ENCODE measurements at regions not wholly inside any gene's neighbourhood (a gene's known extent, or its start where the extent isn't known, plus 50 kb on each side); places are given as distances from the start of the nearest gene placed in this dataset.

DNA sequence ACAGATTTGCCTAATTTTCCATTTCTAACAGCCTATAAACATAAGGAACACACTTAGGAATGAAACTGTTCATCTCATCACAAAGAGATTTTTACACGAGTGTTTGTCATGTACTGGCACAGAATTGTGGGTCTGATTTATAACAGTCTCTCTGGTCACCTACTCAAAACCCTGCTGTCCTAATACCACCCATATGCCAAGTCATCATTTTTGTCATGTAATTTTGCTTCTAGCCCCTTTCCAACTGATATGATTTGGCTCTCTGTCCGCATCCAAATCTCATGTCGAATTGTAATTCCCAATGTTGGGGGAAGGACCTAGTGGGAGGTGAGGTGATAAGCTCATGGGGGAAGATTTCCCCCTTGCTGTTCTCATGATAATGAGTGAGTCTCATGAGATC is 284.1 kb upstream of the SLITRK2 start:
- no peak for DNase-seq
- TF ChIP-seq POLR2AphosphoS5 (IDR thresholded peaks at IDR 0.05): no peak
- TF ChIP-seq POLR2A (IDR thresholded peaks at IDR 0.05): no peak
- TF ChIP-seq CTCF (IDR thresholded peaks at IDR 0.05 in 8 of 11, conservative IDR thresholded peaks at IDR 0.05 in 3 of 11): no peak

GRCh38 chrX:145549496-145549895 is 268.1 kb upstream of the SLITRK2 start:
- TF ChIP-seq POLR2A (IDR thresholded peaks at IDR 0.05) (no peak), CTCF (IDR thresholded peaks at IDR 0.05 in 8 of 11, conservative IDR thresholded peaks at IDR 0.05 in 3 of 11) (no peak), POLR2AphosphoS5 (IDR thresholded peaks at IDR 0.05) (no peak)
- Histone ChIP-seq H3K4me1 (no peaks in the 10 kb centered on the region), H3K27ac (no peak overlapping the region), H3K4me3 (no peak overlapping the region), H3K9me3 (no peaks in the 10 kb centered on the region), H3K36me3 (no peaks in the 10 kb centered on the region), H3K27me3 (replicated peaks in 1 of 7) (no peaks in the 10 kb centered on the region)
- DNase-seq: no peak
- WGBS, 5 donors: 69 to 82% (median 76%) methylated on average over 3 of the region's 3 CpGs
- intact Hi-C loops (cut with DNase I; ENCODE audit: low total_unique reads): no loop called here

More for the DNA sequence above, 284.1 kb upstream of the SLITRK2 start:
- Histone ChIP-seq H3K36me3 (no peaks in the 10 kb centered on the region), H3K4me3 (no peak overlapping the region), H3K27ac (no peak overlapping the region), H3K27me3 (replicated peaks in 1 of 7) (no peaks in the 10 kb centered on the region), H3K9me3 (no peaks in the 10 kb centered on the region), H3K4me1 (no peaks in the 10 kb centered on the region)
- 77 to 95% (median 92%) methylated on average over 3 of the region's 3 CpGs for WGBS, 5 donors
- intact Hi-C loops (cut with DNase I; ENCODE audit: low total_unique reads): no loop called here

GRCh38 chrX:145552643-145553042 is 265.0 kb upstream of the SLITRK2 start:
- no peak overlapping the region for H3K4me3 ChIP-seq
- H3K27me3 ChIP-seq (replicated peaks in 1 of 7): no peaks in the 10 kb centered on the region
- intact Hi-C loops (cut with DNase I; ENCODE audit: low total_unique reads): no loop called here
- DNase-seq: no peak
- H3K36me3 ChIP-seq: no peaks in the 10 kb centered on the region
- 26 to 64% (median 52%) methylated on average over 1 of the region's 1 CpG for WGBS, 5 donors
- TF ChIP-seq CTCF (IDR thresholded peaks at IDR 0.05 in 8 of 11, conservative IDR thresholded peaks at IDR 0.05 in 3 of 11) (no peak), POLR2A (IDR thresholded peaks at IDR 0.05) (no peak), POLR2AphosphoS5 (IDR thresholded peaks at IDR 0.05) (no peak)
- H3K9me3 ChIP-seq: no peaks in the 10 kb centered on the region
- H3K4me1 ChIP-seq: no peaks in the 10 kb centered on the region
- no peak overlapping the region for H3K27ac ChIP-seq

DNA sequence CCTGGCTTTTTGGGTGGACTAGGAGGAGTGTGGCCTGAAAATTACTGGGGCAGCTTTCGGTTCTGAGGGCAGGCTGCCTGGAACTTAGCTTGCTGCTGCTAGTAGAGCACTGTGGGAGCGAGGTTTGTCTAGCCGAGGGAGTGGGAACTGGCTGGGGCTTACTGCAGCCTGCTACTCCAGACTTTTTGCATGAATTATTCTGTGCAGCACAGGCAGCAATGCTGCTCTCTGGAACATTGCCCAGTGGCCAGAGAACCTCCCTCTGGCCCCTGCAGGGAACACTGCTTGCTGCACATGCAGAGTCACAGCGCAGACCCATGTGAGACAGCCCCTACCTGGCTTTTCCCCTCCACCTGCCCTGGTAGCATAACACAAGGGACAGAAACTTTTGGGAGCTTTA is 263.9 kb upstream of the SLITRK2 start:
- TF ChIP-seq POLR2AphosphoS5 (IDR thresholded peaks at IDR 0.05) (no peak), CTCF (IDR thresholded peaks at IDR 0.05 in 8 of 11, conservative IDR thresholded peaks at IDR 0.05 in 3 of 11) (no peak)
- no peak for DNase-seq
- no peak overlapping the region for H3K4me3 ChIP-seq

More for the DNA sequence above, 263.9 kb upstream of the SLITRK2 start:
- Histone ChIP-seq H3K36me3 (no peaks in the 10 kb centered on the region), H3K27ac (no peak overlapping the region), H3K4me1 (no peaks in the 10 kb centered on the region), H3K27me3 (replicated peaks in 1 of 7) (no peaks in the 10 kb centered on the region), H3K9me3 (no peaks in the 10 kb centered on the region)
- 66 to 94% (median 84%) methylated on average over 3 to 4 of the region's 4 CpGs for whole genome bisulfite sequencing, 5 donors
- intact Hi-C loops (cut with DNase I; ENCODE audit: low total_unique reads): no loop called here
